Neuronal stem cell (in vitro differentiated cells): ENCODE measurements at regions not wholly inside any gene's neighbourhood (a gene's known extent, or its start where the extent isn't known, plus 50 kb on each side); places are given as distances from the start of the nearest gene placed in this dataset.

ENCODE experiments used
- DNase-seq: peaks from one replicate; pipeline ENCODE4 v3.0.0-alpha.2; 2013; ENCODE audit warnings: low spot score
- H2AFZ ChIP-seq: one replicate; pipeline ENCODE4 v1.6.1; 2013; ENCODE audit warnings: mild to moderate bottlenecking, low read length, inconsistent platforms
- H2AK5ac ChIP-seq: 2 replicates; pipeline ENCODE4 v1.6.1; 2013; ENCODE audit warnings: low read depth, mild to moderate bottlenecking, inconsistent platforms, low read length, moderate library complexity, mixed read lengths
- H2BK120ac ChIP-seq: 2 replicates; pipeline ENCODE4 v1.6.1; 2013; ENCODE audit warnings: low read depth, mild to moderate bottlenecking, inconsistent platforms, low read length, moderate library complexity, mixed read lengths
- H2BK12ac ChIP-seq: one replicate; pipeline ENCODE4 v1.6.1; 2013; ENCODE audit warnings: low read length, inconsistent platforms
- H2BK15ac ChIP-seq: 2 replicates; pipeline ENCODE4 v1.6.1; 2013; ENCODE audit warnings: mild to moderate bottlenecking, low read length, inconsistent platforms, mixed read lengths
- H2BK5ac ChIP-seq: one replicate; pipeline ENCODE4 v1.6.1; 2013; ENCODE audit warnings: inconsistent platforms, mild to moderate bottlenecking, low read length, moderate library complexity
- H3K14ac ChIP-seq: one replicate; pipeline ENCODE4 v1.6.1; 2013; ENCODE audit warnings: low read length, inconsistent platforms
- H3K18ac ChIP-seq: 2 replicates; pipeline ENCODE4 v1.6.1; 2013; ENCODE audit warnings: low read length, inconsistent platforms
- H3K23ac ChIP-seq: 2 replicates; pipeline ENCODE4 v1.6.1; 2013; ENCODE audit warnings: low read depth, mild to moderate bottlenecking, mixed read lengths, low read length, inconsistent platforms; ENCODE audit not compliant: poor library complexity
- H3K27ac ChIP-seq: replicated peaks from 3 replicates; pipeline ENCODE4 v1.5.1; 2013; ENCODE audit warnings: low read length, inconsistent platforms
- H3K27me3 ChIP-seq, 3 experiments: 2 replicates each; pipeline ENCODE4 v1.6.1; 2013; ENCODE audit warnings: low read length in 3 of 3, mild to moderate bottlenecking in 2 of 3, inconsistent platforms in 1 of 3, low read depth in 1 of 3, mixed read lengths in 1 of 3, moderate library complexity in 1 of 3; ENCODE audit not compliant: control insufficient read depth in 3 of 3, insufficient read depth in 3 of 3
- H3K36me3 ChIP-seq, 2 donors: replicated peaks in 1 of 2; 2 replicates each; pipeline ENCODE4 v1.6.1; 2013; ENCODE audit warnings: low read length in 2 of 2; ENCODE audit not compliant: control insufficient read depth in 2 of 2, insufficient read depth in 2 of 2
- H3K4ac ChIP-seq: 2 replicates; pipeline ENCODE4 v1.6.1; 2013; ENCODE audit warnings: inconsistent platforms, mild to moderate bottlenecking, low read length, moderate library complexity
- H3K4me1 ChIP-seq, 2 donors: 1 replicate in 1 of 2; 2 replicates in 1 of 2; pipeline ENCODE4 v1.6.1; 2013; ENCODE audit warnings: low read length in 2 of 2, low read depth in 1 of 2; ENCODE audit not compliant: control insufficient read depth in 2 of 2, insufficient read depth in 1 of 2
- H3K4me2 ChIP-seq: one replicate; pipeline ENCODE4 v1.6.1; 2013; ENCODE audit warnings: mild to moderate bottlenecking, low read length, inconsistent platforms; ENCODE audit not compliant: insufficient read depth, poor library complexity, severe bottlenecking
- H3K4me3 ChIP-seq, 2 donors: 2 replicates each; pipeline ENCODE4 v1.5.1; 2013; ENCODE audit warnings: low read length in 2 of 2, mild to moderate bottlenecking in 2 of 2, inconsistent platforms in 1 of 2, moderate library complexity in 1 of 2
- H3K79me1 ChIP-seq: one replicate; pipeline ENCODE4 v1.6.1; 2013; ENCODE audit warnings: low read depth, mild to moderate bottlenecking, inconsistent platforms, low read length, moderate library complexity
- H3K9ac ChIP-seq: one replicate; pipeline ENCODE4 v1.6.1; 2013; ENCODE audit warnings: mild to moderate bottlenecking, low read depth, low read length, inconsistent platforms; ENCODE audit not compliant: poor library complexity
- H3K9me3 ChIP-seq, 2 donors: replicated peaks in 1 of 2; 2 replicates each; pipeline versions ENCODE3 to v1.6.1; 2013; ENCODE audit warnings: low read length in 2 of 2, mild to moderate bottlenecking in 2 of 2, inconsistent platforms in 1 of 2, low read depth in 1 of 2, mixed read lengths in 1 of 2, moderate library complexity in 1 of 2; ENCODE audit not compliant: control insufficient read depth in 2 of 2, insufficient read depth in 1 of 2
- H4K8ac ChIP-seq: one replicate; pipeline ENCODE4 v1.6.1; 2013; ENCODE audit warnings: low read depth, mild to moderate bottlenecking, inconsistent platforms, low read length, moderate library complexity
- H4K91ac ChIP-seq: one replicate; pipeline ENCODE4 v1.6.1; 2013; ENCODE audit warnings: low read length, low read depth, mild to moderate bottlenecking, inconsistent platforms; ENCODE audit not compliant: poor library complexity
- WGBS, 2 donors: extraction: QIAGEN DNeasy Blood & Tissue Kit; methylation state at CpG; one replicate each; pipeline ENCODE4 v1.1.7; 2013; ENCODE audit warnings: missing lambda C conversion rate in 2 of 2, mixed read lengths in 1 of 2; ENCODE audit not compliant: insufficient read length in 2 of 2, insufficient replicate concordance in 1 of 2; ENCODE audit errors: extremely low coverage in 2 of 2; 5-methylcytosine and 5-hydroxymethylcytosine counted together

- Histone ChIP-seq H3K23ac (no peak overlapping the region), H2BK120ac (no peak overlapping the region), H3K4me3 (no peak overlapping the region), H3K9ac (no peak overlapping the region), H3K4ac (no peak overlapping the region), H3K14ac (no peak overlapping the region), H3K4me1 (peaks cover 2 to 26% of the 10 kb centered on the region in 2 donors), H2AFZ (peak overlapping the region; percentile 61), H3K27ac (no peak overlapping the region), H3K4me2 (no peak overlapping the region), H3K27me3 (no peaks in the 10 kb centered on the region), H4K91ac (no peak overlapping the region), H3K18ac (peak overlapping the region; percentile 32), H2BK12ac (peak overlapping the region; percentile 1), H2BK15ac (no peak overlapping the region), H4K8ac (no peak overlapping the region), H3K36me3 (no peaks in the 10 kb centered on the region), H3K79me1 (no peaks in the 10 kb centered on the region), H2AK5ac (no peak overlapping the region), H2BK5ac (no peak overlapping the region), H3K9me3 (no peaks in the 10 kb centered on the region)
- WGBS, 2 donors: no CpG with 5 or more reads among the region's 6 CpGs
- no peak for DNase-seq
Observed at GRCh38 chr3:193825617-193826016, 232.6 kb downstream of the OPA1 start.

GRCh38 chr3:193826159-193826795, 233.3 kb downstream of the OPA1 start:
- H3K4me2 ChIP-seq: no peak overlapping the region
- peak overlapping the region; percentile 3 for H3K18ac ChIP-seq
- no peaks in the 10 kb centered on the region for H3K9me3 ChIP-seq
- H3K27ac ChIP-seq: no peak overlapping the region
- no peak overlapping the region for H2BK12ac ChIP-seq
- H2BK120ac ChIP-seq: no peak overlapping the region
- no peak for DNase-seq
- H3K4me1 ChIP-seq: peaks cover 3 to 26% of the 10 kb centered on the region in 2 donors
- H3K79me1 ChIP-seq: no peaks in the 10 kb centered on the region
- no peak overlapping the region for H3K14ac ChIP-seq
- WGBS, 2 donors: no CpG with 5 or more reads among the region's 12 CpGs
- H2BK15ac ChIP-seq: no peak overlapping the region
- no peak overlapping the region for H3K4me3 ChIP-seq
- H3K9ac ChIP-seq: no peak overlapping the region
- no peaks in the 10 kb centered on the region for H3K27me3 ChIP-seq
- no peak overlapping the region for H3K23ac ChIP-seq
- no peak overlapping the region for H2AK5ac ChIP-seq
- H3K4ac ChIP-seq: no peak overlapping the region
- no peak overlapping the region for H2BK5ac ChIP-seq
- H4K8ac ChIP-seq: no peak overlapping the region
- peak overlapping the region; percentile 61 for H2AFZ ChIP-seq
- H3K36me3 ChIP-seq: no peaks in the 10 kb centered on the region
- no peak overlapping the region for H4K91ac ChIP-seq

- Histone ChIP-seq H4K91ac (no peak overlapping the region), H3K9ac (no peak overlapping the region), H2BK15ac (no peak overlapping the region), H4K8ac (no peak overlapping the region), H3K9me3 (peaks cover 0 to 5% of the 10 kb centered on the region in 2 donors), H2BK120ac (no peak overlapping the region), H3K4ac (no peak overlapping the region), H3K4me2 (no peak overlapping the region), H3K18ac (no peak overlapping the region), H2BK12ac (no peak overlapping the region), H3K4me1 (peaks cover 3 to 26% of the 10 kb centered on the region in 2 donors), H3K14ac (no peak overlapping the region), H2BK5ac (no peak overlapping the region), H2AFZ (peak overlapping the region; percentile 61), H3K27ac (no peak overlapping the region), H2AK5ac (no peak overlapping the region), H3K36me3 (no peaks in the 10 kb centered on the region), H3K4me3 (no peak overlapping the region), H3K79me1 (no peaks in the 10 kb centered on the region), H3K27me3 (no peaks in the 10 kb centered on the region), H3K23ac (no peak overlapping the region)
- DNase-seq: no peak
- WGBS, 2 donors: no CpG with 5 or more reads among the region's 7 CpGs
Observed at GRCh38 chr3:193827040-193827669, 234.1 kb downstream of the OPA1 start.

GRCh38 chr3:193827871-193828270, 234.9 kb downstream of the OPA1 start:
- H3K4me1 ChIP-seq: peaks cover 3 to 26% of the 10 kb centered on the region in 2 donors
- no peak overlapping the region for H4K8ac ChIP-seq
- H3K36me3 ChIP-seq: no peaks in the 10 kb centered on the region
- H3K4ac ChIP-seq: no peak overlapping the region
- no peak overlapping the region for H2BK15ac ChIP-seq
- H3K9me3 ChIP-seq: peaks cover 0 to 5% of the 10 kb centered on the region in 2 donors
- H3K4me3 ChIP-seq: no peak overlapping the region
- no peak for DNase-seq
- H3K23ac ChIP-seq: no peak overlapping the region
- no peak overlapping the region for H2AFZ ChIP-seq
- H3K18ac ChIP-seq: no peak overlapping the region
- H3K27me3 ChIP-seq: no peaks in the 10 kb centered on the region
- H3K14ac ChIP-seq: no peak overlapping the region
- WGBS, 2 donors: no CpG with 5 or more reads among the region's 2 CpGs
- no peak overlapping the region for H3K27ac ChIP-seq
- no peak overlapping the region for H2BK120ac ChIP-seq
- no peaks in the 10 kb centered on the region for H3K79me1 ChIP-seq
- no peak overlapping the region for H2BK12ac ChIP-seq
- no peak overlapping the region for H3K9ac ChIP-seq
- H2AK5ac ChIP-seq: no peak overlapping the region
- H2BK5ac ChIP-seq: no peak overlapping the region
- no peak overlapping the region for H4K91ac ChIP-seq
- no peak overlapping the region for H3K4me2 ChIP-seq
